GM23338 (cell line): ENCODE measurements at regions not wholly inside any gene's neighbourhood (a gene's known extent, or its start where the extent isn't known, plus 50 kb on each side); places are given as distances from the start of the nearest gene placed in this dataset.
"Not testable (repeated sequence)": the region's sequence is repeated elsewhere in the genome, so short reads cannot be mapped to it uniquely, and the experiment has no call there.

ENCODE experiments used
- CREB1 ChIP-seq: fragments of 250-450 bp; sonication (Bioruptor Pico); IDR thresholded peaks from 2 replicates; pipeline ENCODE4 v1.5.0; 2020; ENCODE audit warnings: low read depth, mild to moderate bottlenecking, moderate library complexity
- EZH2 ChIP-seq: fragments of 200-600 bp; sonication (generic); IDR thresholded peaks from one replicate; pipeline ENCODE4 v1.8.0; 2017; ENCODE audit warnings: antibody characterized with exemption, mild to moderate bottlenecking, low read depth; ENCODE audit not compliant: unreplicated experiment
- EZH2phosphoT487 ChIP-seq: fragments of 200-600 bp; sonication (generic); IDR thresholded peaks from one replicate; pipeline ENCODE4 v1.8.1; 2018; ENCODE audit warnings: antibody characterized with exemption; ENCODE audit not compliant: unreplicated experiment
- JUNB ChIP-seq: IDR thresholded peaks from one replicate; pipeline ENCODE4 v1.6.1; 2016; ENCODE audit warnings: antibody characterized with exemption; ENCODE audit not compliant: unreplicated experiment
- NANOG ChIP-seq: IDR thresholded peaks from 2 replicates; pipeline ENCODE4 v1.6.1; 2016; ENCODE audit warnings: antibody characterized with exemption, borderline replicate concordance
- POLR2AphosphoS5 ChIP-seq: IDR thresholded peaks from 2 replicates; pipeline ENCODE4 v1.6.1; 2016; ENCODE audit warnings: antibody characterized with exemption, low read depth
- STAT1 ChIP-seq: IDR thresholded peaks from one replicate; pipeline ENCODE4 v1.6.1; 2016; ENCODE audit warnings: antibody characterized with exemption; ENCODE audit not compliant: unreplicated experiment
- ZNF114 ChIP-seq: fragments of 250-450 bp; sonication (Bioruptor Pico); IDR thresholded peaks from 2 replicates; pipeline ENCODE4 v1.5.0; 2020; ENCODE audit warnings: mild to moderate bottlenecking, moderate library complexity
- ZNF331 ChIP-seq: fragments of 250-450 bp; sonication (Bioruptor Pico); IDR thresholded peaks from 2 replicates; pipeline ENCODE4 v1.5.0; 2020; ENCODE audit warnings: low read depth, mild to moderate bottlenecking, moderate library complexity
- TF ChIP-seq, protein P1 (sequence below): IDR thresholded peaks from one replicate; pipeline ENCODE4 v1.6.1; 2018; ENCODE audit warnings: antibody characterized with exemption; ENCODE audit not compliant: unreplicated experiment
- TF ChIP-seq, protein P2 (sequence below), 2 experiments: fragments of 200-600 bp in 1 of 2; sonication (generic) in 1 of 2; conservative IDR thresholded peaks; 2 replicates each; pipeline versions ENCODE4 v1.5.1 to v1.6.1; 2016 to 2017; ENCODE audit warnings: antibody characterized with exemption in 2 of 2, low read depth in 2 of 2, mild to moderate bottlenecking in 2 of 2, moderate library complexity in 1 of 2
- TF ChIP-seq, protein P3 (sequence below): IDR thresholded peaks from 2 replicates; pipeline ENCODE4 v1.6.1; 2016; ENCODE audit warnings: antibody characterized with exemption

DNA sequence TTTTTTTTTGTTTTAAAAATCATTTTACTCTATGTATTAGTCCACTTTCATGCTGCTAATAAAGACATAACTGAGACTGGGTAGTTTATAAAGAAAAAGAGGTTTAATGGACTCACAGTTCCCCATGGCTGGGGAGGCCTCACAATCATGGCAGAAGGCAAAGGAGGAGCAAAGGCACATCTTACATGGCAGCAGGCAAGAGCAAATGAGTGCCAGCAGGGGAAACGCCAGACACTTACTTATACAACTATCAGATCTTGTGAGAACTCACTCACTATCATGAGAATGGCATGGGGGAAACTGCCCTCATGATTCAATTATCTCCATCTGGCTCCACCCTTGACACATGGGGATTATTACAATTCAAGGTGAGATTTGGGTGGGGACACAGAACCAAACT is 181.3 kb downstream of the MYLK4 start:
- TF ChIP-seq EZH2, POLR2AphosphoS5, ZNF331, CREB1, JUNB, STAT1, EZH2phosphoT487, ZNF114, NANOG: not testable (repeated sequence)
- TF ChIP-seq, protein P1, sequence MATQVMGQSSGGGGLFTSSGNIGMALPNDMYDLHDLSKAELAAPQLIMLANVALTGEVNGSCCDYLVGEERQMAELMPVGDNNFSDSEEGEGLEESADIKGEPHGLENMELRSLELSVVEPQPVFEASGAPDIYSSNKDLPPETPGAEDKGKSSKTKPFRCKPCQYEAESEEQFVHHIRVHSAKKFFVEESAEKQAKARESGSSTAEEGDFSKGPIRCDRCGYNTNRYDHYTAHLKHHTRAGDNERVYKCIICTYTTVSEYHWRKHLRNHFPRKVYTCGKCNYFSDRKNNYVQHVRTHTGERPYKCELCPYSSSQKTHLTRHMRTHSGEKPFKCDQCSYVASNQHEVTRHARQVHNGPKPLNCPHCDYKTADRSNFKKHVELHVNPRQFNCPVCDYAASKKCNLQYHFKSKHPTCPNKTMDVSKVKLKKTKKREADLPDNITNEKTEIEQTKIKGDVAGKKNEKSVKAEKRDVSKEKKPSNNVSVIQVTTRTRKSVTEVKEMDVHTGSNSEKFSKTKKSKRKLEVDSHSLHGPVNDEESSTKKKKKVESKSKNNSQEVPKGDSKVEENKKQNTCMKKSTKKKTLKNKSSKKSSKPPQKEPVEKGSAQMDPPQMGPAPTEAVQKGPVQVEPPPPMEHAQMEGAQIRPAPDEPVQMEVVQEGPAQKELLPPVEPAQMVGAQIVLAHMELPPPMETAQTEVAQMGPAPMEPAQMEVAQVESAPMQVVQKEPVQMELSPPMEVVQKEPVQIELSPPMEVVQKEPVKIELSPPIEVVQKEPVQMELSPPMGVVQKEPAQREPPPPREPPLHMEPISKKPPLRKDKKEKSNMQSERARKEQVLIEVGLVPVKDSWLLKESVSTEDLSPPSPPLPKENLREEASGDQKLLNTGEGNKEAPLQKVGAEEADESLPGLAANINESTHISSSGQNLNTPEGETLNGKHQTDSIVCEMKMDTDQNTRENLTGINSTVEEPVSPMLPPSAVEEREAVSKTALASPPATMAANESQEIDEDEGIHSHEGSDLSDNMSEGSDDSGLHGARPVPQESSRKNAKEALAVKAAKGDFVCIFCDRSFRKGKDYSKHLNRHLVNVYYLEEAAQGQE: not testable (repeated sequence)
- TF ChIP-seq, protein P2, sequence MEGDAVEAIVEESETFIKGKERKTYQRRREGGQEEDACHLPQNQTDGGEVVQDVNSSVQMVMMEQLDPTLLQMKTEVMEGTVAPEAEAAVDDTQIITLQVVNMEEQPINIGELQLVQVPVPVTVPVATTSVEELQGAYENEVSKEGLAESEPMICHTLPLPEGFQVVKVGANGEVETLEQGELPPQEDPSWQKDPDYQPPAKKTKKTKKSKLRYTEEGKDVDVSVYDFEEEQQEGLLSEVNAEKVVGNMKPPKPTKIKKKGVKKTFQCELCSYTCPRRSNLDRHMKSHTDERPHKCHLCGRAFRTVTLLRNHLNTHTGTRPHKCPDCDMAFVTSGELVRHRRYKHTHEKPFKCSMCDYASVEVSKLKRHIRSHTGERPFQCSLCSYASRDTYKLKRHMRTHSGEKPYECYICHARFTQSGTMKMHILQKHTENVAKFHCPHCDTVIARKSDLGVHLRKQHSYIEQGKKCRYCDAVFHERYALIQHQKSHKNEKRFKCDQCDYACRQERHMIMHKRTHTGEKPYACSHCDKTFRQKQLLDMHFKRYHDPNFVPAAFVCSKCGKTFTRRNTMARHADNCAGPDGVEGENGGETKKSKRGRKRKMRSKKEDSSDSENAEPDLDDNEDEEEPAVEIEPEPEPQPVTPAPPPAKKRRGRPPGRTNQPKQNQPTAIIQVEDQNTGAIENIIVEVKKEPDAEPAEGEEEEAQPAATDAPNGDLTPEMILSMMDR (conservative IDR thresholded peaks at IDR 0.05; ENCODE audit: low read depth in 2 of 2): not testable (repeated sequence)
- TF ChIP-seq, protein P3, sequence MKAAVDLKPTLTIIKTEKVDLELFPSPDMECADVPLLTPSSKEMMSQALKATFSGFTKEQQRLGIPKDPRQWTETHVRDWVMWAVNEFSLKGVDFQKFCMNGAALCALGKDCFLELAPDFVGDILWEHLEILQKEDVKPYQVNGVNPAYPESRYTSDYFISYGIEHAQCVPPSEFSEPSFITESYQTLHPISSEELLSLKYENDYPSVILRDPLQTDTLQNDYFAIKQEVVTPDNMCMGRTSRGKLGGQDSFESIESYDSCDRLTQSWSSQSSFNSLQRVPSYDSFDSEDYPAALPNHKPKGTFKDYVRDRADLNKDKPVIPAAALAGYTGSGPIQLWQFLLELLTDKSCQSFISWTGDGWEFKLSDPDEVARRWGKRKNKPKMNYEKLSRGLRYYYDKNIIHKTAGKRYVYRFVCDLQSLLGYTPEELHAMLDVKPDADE: not testable (repeated sequence)
